Hepatocyte (in vitro differentiated cells): ENCODE measurements at regions not wholly inside any gene's neighbourhood (a gene's known extent, or its start where the extent isn't known, plus 50 kb on each side); places are given as distances from the start of the nearest gene placed in this dataset.

ENCODE experiments used
- CTCF ChIP-seq: fragments of 200-600 bp; sonication (generic); IDR thresholded peaks from 2 replicates; pipeline ENCODE4 v1.5.1; 2016; ENCODE audit warnings: antibody characterized with exemption, mild to moderate bottlenecking; ENCODE audit not compliant: poor library complexity
- EZH2 ChIP-seq: fragments of 200-600 bp; sonication (generic); IDR thresholded peaks from 2 replicates; pipeline ENCODE4 v1.6.1; 2016; ENCODE audit warnings: antibody characterized with exemption, mild to moderate bottlenecking, borderline replicate concordance

GRCh38 chr22:48475661-48476345 is 1351.9 kb downstream of the BRD1 start:
- TF ChIP-seq CTCF, result no peak
- TF ChIP-seq EZH2, result no peak
